ENCODE measurements at regions not wholly inside any gene's neighbourhood (a gene's known extent, or its start where the extent isn't known, plus 50 kb on each side); places are given as distances from the start of the nearest gene placed in this dataset.

DNA sequence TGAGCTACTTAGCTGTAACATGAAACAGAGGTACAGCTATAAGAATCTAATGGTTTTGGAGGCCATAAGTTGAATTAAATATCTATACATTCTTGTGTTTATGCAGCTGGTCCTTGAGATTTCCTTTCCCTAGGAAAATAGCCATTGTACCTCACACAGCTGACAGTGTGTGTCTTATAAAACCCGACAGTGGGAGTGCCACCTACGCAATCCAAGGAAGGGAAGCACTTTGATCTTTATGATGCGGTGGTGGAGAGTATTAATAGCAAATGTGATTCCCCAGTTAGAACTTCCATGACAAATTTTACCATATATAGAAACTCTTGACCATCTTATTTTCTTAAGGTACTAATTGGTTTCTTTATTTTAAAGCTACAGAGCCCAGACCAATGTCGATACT is 149.5 kb downstream of the TMEM200A start:
- Histone ChIP-seq H3K9me3 (ENCODE audit: control insufficient read depth in 4 of 4, low read length in 3 of 4) (no peaks in the 10 kb centered on the region), H3K9ac (ENCODE audit: low read depth in 1 of 2, low read length in 2 of 2) (no peak overlapping the region), H3K4me3 (ENCODE audit: low read depth in 1 of 3, low read length in 3 of 3) (no peak overlapping the region), H3K4me1 (ENCODE audit: control insufficient read depth in 4 of 4, insufficient read depth in 4 of 4, low read length in 3 of 4) (no peaks in the 10 kb centered on the region), H3K27ac (ENCODE audit: low read depth in 1 of 2, low read length in 2 of 2) (no peak overlapping the region), H3K27me3 (ENCODE audit: control insufficient read depth in 4 of 4, insufficient read depth in 4 of 4, low read length in 3 of 4) (no peaks in the 10 kb centered on the region), H3K36me3 (ENCODE audit: control insufficient read depth in 4 of 4, insufficient read depth in 3 of 4, low read depth in 1 of 4, low read length in 3 of 4) (no peaks in the 10 kb centered on the region)
- 91% methylated on average over 4 of the region's 4 CpGs for WGBS
- no peak for TF ChIP-seq YY1 (IDR thresholded peaks at IDR 0.05)
- TF ChIP-seq HNF4A (conservative IDR thresholded peaks at IDR 0.05) = no peak
- TF ChIP-seq, protein P1, sequence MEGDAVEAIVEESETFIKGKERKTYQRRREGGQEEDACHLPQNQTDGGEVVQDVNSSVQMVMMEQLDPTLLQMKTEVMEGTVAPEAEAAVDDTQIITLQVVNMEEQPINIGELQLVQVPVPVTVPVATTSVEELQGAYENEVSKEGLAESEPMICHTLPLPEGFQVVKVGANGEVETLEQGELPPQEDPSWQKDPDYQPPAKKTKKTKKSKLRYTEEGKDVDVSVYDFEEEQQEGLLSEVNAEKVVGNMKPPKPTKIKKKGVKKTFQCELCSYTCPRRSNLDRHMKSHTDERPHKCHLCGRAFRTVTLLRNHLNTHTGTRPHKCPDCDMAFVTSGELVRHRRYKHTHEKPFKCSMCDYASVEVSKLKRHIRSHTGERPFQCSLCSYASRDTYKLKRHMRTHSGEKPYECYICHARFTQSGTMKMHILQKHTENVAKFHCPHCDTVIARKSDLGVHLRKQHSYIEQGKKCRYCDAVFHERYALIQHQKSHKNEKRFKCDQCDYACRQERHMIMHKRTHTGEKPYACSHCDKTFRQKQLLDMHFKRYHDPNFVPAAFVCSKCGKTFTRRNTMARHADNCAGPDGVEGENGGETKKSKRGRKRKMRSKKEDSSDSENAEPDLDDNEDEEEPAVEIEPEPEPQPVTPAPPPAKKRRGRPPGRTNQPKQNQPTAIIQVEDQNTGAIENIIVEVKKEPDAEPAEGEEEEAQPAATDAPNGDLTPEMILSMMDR (IDR thresholded peaks at IDR 0.05; ENCODE audit: low read depth, low read length, missing input control) = no peak
- no peak for TF ChIP-seq TAF1 (conservative IDR thresholded peaks at IDR 0.05)
- TF ChIP-seq HNF4G (IDR thresholded peaks at IDR 0.05) = no peak
- TF ChIP-seq FOXA1 (IDR thresholded peaks at IDR 0.05) = no peak
- no peak for TF ChIP-seq NR2F2 (IDR thresholded peaks at IDR 0.05)
- TF ChIP-seq EGR1 (IDR thresholded peaks at IDR 0.05; ENCODE audit: low read depth in 2 of 2) = no peak
- TF ChIP-seq RAD21 (IDR thresholded peaks at IDR 0.05) = no peak
- no peak for TF ChIP-seq SP1 (IDR thresholded peaks at IDR 0.05)
- TF ChIP-seq, protein P2, sequence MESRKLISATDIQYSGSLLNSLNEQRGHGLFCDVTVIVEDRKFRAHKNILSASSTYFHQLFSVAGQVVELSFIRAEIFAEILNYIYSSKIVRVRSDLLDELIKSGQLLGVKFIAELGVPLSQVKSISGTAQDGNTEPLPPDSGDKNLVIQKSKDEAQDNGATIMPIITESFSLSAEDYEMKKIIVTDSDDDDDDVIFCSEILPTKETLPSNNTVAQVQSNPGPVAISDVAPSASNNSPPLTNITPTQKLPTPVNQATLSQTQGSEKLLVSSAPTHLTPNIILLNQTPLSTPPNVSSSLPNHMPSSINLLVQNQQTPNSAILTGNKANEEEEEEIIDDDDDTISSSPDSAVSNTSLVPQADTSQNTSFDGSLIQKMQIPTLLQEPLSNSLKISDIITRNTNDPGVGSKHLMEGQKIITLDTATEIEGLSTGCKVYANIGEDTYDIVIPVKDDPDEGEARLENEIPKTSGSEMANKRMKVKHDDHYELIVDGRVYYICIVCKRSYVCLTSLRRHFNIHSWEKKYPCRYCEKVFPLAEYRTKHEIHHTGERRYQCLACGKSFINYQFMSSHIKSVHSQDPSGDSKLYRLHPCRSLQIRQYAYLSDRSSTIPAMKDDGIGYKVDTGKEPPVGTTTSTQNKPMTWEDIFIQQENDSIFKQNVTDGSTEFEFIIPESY (IDR thresholded peaks at IDR 0.05) = no peak
- no peak for TF ChIP-seq JUND (IDR thresholded peaks at IDR 0.05)
- TF ChIP-seq, protein P3, sequence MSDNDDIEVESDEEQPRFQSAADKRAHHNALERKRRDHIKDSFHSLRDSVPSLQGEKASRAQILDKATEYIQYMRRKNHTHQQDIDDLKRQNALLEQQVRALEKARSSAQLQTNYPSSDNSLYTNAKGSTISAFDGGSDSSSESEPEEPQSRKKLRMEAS (IDR thresholded peaks at IDR 0.05) = no peak
- TF ChIP-seq FOXA2 (IDR thresholded peaks at IDR 0.05) = no peak
- TF ChIP-seq GABPA (IDR thresholded peaks at IDR 0.05 in 1 of 2, conservative IDR thresholded peaks at IDR 0.05 in 1 of 2) = no peak
- DNase-seq (ENCODE audit: low spot score) = no peak

DNA sequence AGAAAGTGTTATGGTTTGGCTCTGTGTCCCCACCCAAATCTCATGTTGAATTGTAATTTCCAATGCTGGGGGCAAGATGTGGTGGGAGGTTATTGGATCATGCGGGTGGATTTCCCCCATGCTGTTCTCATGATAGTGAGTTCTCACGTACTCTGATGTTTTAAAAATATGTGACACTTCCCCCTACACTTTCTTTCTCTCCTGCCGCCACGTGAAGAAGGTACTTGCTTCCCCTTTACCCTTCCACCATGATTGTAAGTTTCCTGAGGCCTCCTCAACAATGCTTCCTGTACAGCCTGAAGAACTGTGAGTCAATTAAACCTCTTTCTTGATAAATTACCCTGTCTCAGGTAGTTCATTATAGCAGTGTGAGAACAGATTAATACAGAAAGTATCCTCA is 150.8 kb downstream of the TMEM200A start:
- TF ChIP-seq FOXA2 (IDR thresholded peaks at IDR 0.05) = no peak
- no peak for TF ChIP-seq NR2F2 (IDR thresholded peaks at IDR 0.05)
- no peak for TF ChIP-seq GABPA (IDR thresholded peaks at IDR 0.05 in 1 of 2, conservative IDR thresholded peaks at IDR 0.05 in 1 of 2)
- TF ChIP-seq, protein P4, sequence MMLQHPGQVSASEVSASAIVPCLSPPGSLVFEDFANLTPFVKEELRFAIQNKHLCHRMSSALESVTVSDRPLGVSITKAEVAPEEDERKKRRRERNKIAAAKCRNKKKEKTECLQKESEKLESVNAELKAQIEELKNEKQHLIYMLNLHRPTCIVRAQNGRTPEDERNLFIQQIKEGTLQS (IDR thresholded peaks at IDR 0.05) = no peak
- TF ChIP-seq RXRA (IDR thresholded peaks at IDR 0.05) = no peak
- no peak for TF ChIP-seq JUND (IDR thresholded peaks at IDR 0.05)
- TF ChIP-seq, protein P1 (IDR thresholded peaks at IDR 0.05; ENCODE audit: low read depth, low read length, missing input control) = no peak
- no peak for TF ChIP-seq TAF1 (conservative IDR thresholded peaks at IDR 0.05)
- TF ChIP-seq RAD21 (IDR thresholded peaks at IDR 0.05) = no peak
- no peak for TF ChIP-seq SP1 (IDR thresholded peaks at IDR 0.05)
- TF ChIP-seq EGR1 (IDR thresholded peaks at IDR 0.05; ENCODE audit: low read depth in 2 of 2) = no peak
- no peak for TF ChIP-seq HNF4G (IDR thresholded peaks at IDR 0.05)
- TF ChIP-seq, protein P5, sequence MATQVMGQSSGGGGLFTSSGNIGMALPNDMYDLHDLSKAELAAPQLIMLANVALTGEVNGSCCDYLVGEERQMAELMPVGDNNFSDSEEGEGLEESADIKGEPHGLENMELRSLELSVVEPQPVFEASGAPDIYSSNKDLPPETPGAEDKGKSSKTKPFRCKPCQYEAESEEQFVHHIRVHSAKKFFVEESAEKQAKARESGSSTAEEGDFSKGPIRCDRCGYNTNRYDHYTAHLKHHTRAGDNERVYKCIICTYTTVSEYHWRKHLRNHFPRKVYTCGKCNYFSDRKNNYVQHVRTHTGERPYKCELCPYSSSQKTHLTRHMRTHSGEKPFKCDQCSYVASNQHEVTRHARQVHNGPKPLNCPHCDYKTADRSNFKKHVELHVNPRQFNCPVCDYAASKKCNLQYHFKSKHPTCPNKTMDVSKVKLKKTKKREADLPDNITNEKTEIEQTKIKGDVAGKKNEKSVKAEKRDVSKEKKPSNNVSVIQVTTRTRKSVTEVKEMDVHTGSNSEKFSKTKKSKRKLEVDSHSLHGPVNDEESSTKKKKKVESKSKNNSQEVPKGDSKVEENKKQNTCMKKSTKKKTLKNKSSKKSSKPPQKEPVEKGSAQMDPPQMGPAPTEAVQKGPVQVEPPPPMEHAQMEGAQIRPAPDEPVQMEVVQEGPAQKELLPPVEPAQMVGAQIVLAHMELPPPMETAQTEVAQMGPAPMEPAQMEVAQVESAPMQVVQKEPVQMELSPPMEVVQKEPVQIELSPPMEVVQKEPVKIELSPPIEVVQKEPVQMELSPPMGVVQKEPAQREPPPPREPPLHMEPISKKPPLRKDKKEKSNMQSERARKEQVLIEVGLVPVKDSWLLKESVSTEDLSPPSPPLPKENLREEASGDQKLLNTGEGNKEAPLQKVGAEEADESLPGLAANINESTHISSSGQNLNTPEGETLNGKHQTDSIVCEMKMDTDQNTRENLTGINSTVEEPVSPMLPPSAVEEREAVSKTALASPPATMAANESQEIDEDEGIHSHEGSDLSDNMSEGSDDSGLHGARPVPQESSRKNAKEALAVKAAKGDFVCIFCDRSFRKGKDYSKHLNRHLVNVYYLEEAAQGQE (IDR thresholded peaks at IDR 0.05) = no peak
- TF ChIP-seq FOXA1 (IDR thresholded peaks at IDR 0.05) = no peak
- TF ChIP-seq, protein P2 (IDR thresholded peaks at IDR 0.05) = no peak
- TF ChIP-seq, protein P3 (IDR thresholded peaks at IDR 0.05) = no peak
- TF ChIP-seq HNF4A (conservative IDR thresholded peaks at IDR 0.05) = no peak
- TF ChIP-seq YY1 (IDR thresholded peaks at IDR 0.05) = no peak
- H3K4me3 ChIP-seq (ENCODE audit: low read depth in 1 of 3, low read length in 3 of 3) = no peak overlapping the region
- no peak overlapping the region for H3K27ac ChIP-seq (ENCODE audit: low read depth in 1 of 2, low read length in 2 of 2)
- 92% methylated on average over 4 of the region's 4 CpGs for WGBS
- H3K9me3 ChIP-seq (ENCODE audit: control insufficient read depth in 4 of 4, low read length in 3 of 4) = no peaks in the 10 kb centered on the region
- H3K9ac ChIP-seq (ENCODE audit: low read depth in 1 of 2, low read length in 2 of 2) = no peak overlapping the region
- no peaks in the 10 kb centered on the region for H3K4me1 ChIP-seq (ENCODE audit: control insufficient read depth in 4 of 4, insufficient read depth in 4 of 4, low read length in 3 of 4)
- H3K27me3 ChIP-seq (ENCODE audit: control insufficient read depth in 4 of 4, insufficient read depth in 4 of 4, low read length in 3 of 4) = no peaks in the 10 kb centered on the region
- H3K36me3 ChIP-seq (ENCODE audit: control insufficient read depth in 4 of 4, insufficient read depth in 3 of 4, low read depth in 1 of 4, low read length in 3 of 4) = no peaks in the 10 kb centered on the region
- no peak for DNase-seq (ENCODE audit: low spot score)
